GM12865 (cell line): ENCODE measurements at regions not wholly inside any gene's neighbourhood (a gene's known extent, or its start where the extent isn't known, plus 50 kb on each side); places are given as distances from the start of the nearest gene placed in this dataset.

Experiments used
- DNase-seq: peaks from one replicate; pipeline ENCODE4 v3.0.0; 2010; ENCODE audit warnings: low read depth
- H3K4me3 ChIP-seq: 2 replicates; pipeline ENCODE4 v1.5.1; 2011; ENCODE audit warnings: mild to moderate bottlenecking, low read depth, low read length, control low read depth
- CTCF ChIP-seq: IDR thresholded peaks from 2 replicates; pipeline ENCODE4 v1.5.1; 2011; ENCODE audit warnings: low read length, control low read depth, low read depth, inconsistent platforms; ENCODE audit not compliant: insufficient read depth; ENCODE audit errors: missing control alignments

GRCh38 chr12:97923546-97923945 is 460.9 kb downstream of the RMST start:
- TF ChIP-seq CTCF, result no peak
- no peak for DNase-seq
- H3K4me3 ChIP-seq, result no peak overlapping the region

- no peak for DNase-seq
Measured at GRCh38 chr12:97924122-97924521, 461.5 kb downstream of the RMST start.

GRCh38 chr12:97927977-97928376 is 465.4 kb downstream of the RMST start:
- DNase-seq, result no peak
- no peak for TF ChIP-seq CTCF
- H3K4me3 ChIP-seq, result no peak overlapping the region

More at GRCh38 chr12:97924122-97924521, 461.5 kb downstream of the RMST start:
- H3K4me3 ChIP-seq, result no peak overlapping the region
- TF ChIP-seq CTCF, result no peak

- no peak overlapping the region for H3K4me3 ChIP-seq
- no peak for TF ChIP-seq CTCF
- DNase-seq, result no peak
Measured at GRCh38 chr12:97936165-97936564, 473.6 kb downstream of the RMST start.

- H3K4me3 ChIP-seq, result no peak overlapping the region
- TF ChIP-seq CTCF, result no peak
- no peak for DNase-seq
Measured at GRCh38 chr12:97938031-97938430, 475.4 kb downstream of the RMST start.

GRCh38 chr12:97939156-97939555 is 476.6 kb downstream of the RMST start:
- TF ChIP-seq CTCF, result no peak
- H3K4me3 ChIP-seq, result no peak overlapping the region
- no peak for DNase-seq

- TF ChIP-seq CTCF, result no peak
- no peak overlapping the region for H3K4me3 ChIP-seq
- DNase-seq, result no peak
Measured at GRCh38 chr12:97940105-97940504, 477.5 kb downstream of the RMST start.
